ENCODE measurements at regions not wholly inside any gene's neighbourhood (a gene's known extent, or its start where the extent isn't known, plus 50 kb on each side); places are given as distances from the start of the nearest gene placed in this dataset.
"Not testable (repeated sequence)": the region's sequence is repeated elsewhere in the genome, so short reads cannot be mapped to it uniquely, and the experiment has no call there.

GRCh38 chr1:207256869-207257268 is 64.6 kb upstream of the CD55 start:
- Histone ChIP-seq H3K9me3 (ENCODE audit: low read length) (no peaks in the 10 kb centered on the region), H3K4me1 (ENCODE audit: insufficient read depth, low read length, severe bottlenecking) (no peaks in the 10 kb centered on the region), H3F3A (ENCODE audit: insufficient read depth, low read length) (no peaks in the 10 kb centered on the region), H3K27ac (ENCODE audit: low read depth, low read length, poor library complexity, severe bottlenecking) (no peak overlapping the region), H3K9ac (ENCODE audit: low read length) (no peak overlapping the region), H3K9me2 (ENCODE audit: low read depth, low read length) (no peaks in the 10 kb centered on the region), H3K4me2 (ENCODE audit: low read length) (no peak overlapping the region), H3K27me3 (ENCODE audit: insufficient read depth, low read length) (no peaks in the 10 kb centered on the region), H3K79me2 (ENCODE audit: insufficient read depth, low read length) (no peaks in the 10 kb centered on the region), H4K20me1 (ENCODE audit: insufficient read depth, low read length) (no peaks in the 10 kb centered on the region), H3K4me3 (ENCODE audit: low read depth, low read length, poor library complexity, severe bottlenecking) (no peak overlapping the region), H2AFZ (ENCODE audit: low read length) (no peak overlapping the region), H3K36me3 (ENCODE audit: insufficient read depth, low read length) (no peaks in the 10 kb centered on the region)
- TF ChIP-seq CTCF (IDR thresholded peaks at IDR 0.05; ENCODE audit: low read length) (no peak), EZH2 (IDR thresholded peaks at IDR 0.05; ENCODE audit: borderline replicate concordance, low read length) (no peak)

DNA sequence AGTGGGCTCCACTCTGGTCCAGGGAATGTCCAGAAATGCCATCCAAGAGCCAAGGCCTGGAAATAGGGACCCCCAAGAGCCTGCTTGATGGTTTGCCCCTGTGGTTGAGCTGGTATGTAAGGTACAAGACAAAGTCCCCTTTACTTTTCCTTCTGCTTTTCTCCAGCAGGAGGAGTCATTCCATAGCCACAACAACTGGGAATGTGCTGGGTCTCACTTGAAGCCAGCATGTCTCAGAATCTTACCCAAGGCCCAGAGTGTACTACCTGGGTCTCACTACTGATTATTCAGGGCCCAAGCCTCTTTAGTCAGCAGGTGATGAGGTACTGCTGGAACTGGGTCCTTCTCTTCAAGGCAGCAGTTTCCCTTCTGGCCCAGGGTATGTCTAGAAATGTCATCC is 62.1 kb upstream of the CD55 start:
- TF ChIP-seq CTCF (IDR thresholded peaks at IDR 0.05; ENCODE audit: low read length) (no peak), EZH2 (IDR thresholded peaks at IDR 0.05; ENCODE audit: borderline replicate concordance, low read length) (no peak)
- H3K4me2 ChIP-seq (ENCODE audit: low read length): no peak overlapping the region
- no peaks in the 10 kb centered on the region for H3K36me3 ChIP-seq (ENCODE audit: insufficient read depth, low read length)

GRCh38 chr1:207261971-207262370 is 59.5 kb upstream of the CD55 start:
- H3K79me2 ChIP-seq (ENCODE audit: insufficient read depth, low read length): no peaks in the 10 kb centered on the region
- no peaks in the 10 kb centered on the region for H4K20me1 ChIP-seq (ENCODE audit: insufficient read depth, low read length)
- no peaks in the 10 kb centered on the region for H3K9me3 ChIP-seq (ENCODE audit: low read length)
- H3K27ac ChIP-seq (ENCODE audit: low read depth, low read length, poor library complexity, severe bottlenecking): no peak overlapping the region
- H3K4me1 ChIP-seq (ENCODE audit: insufficient read depth, low read length, severe bottlenecking): no peaks in the 10 kb centered on the region
- no peaks in the 10 kb centered on the region for H3F3A ChIP-seq (ENCODE audit: insufficient read depth, low read length)
- H3K9me2 ChIP-seq (ENCODE audit: low read depth, low read length): no peaks in the 10 kb centered on the region
- H3K36me3 ChIP-seq (ENCODE audit: insufficient read depth, low read length): no peaks in the 10 kb centered on the region
- H3K9ac ChIP-seq (ENCODE audit: low read length): no peak overlapping the region
- H2AFZ ChIP-seq (ENCODE audit: low read length): no peak overlapping the region
- no peak overlapping the region for H3K4me2 ChIP-seq (ENCODE audit: low read length)
- TF ChIP-seq EZH2 (IDR thresholded peaks at IDR 0.05; ENCODE audit: borderline replicate concordance, low read length): no peak
- no peak for TF ChIP-seq CTCF (IDR thresholded peaks at IDR 0.05; ENCODE audit: low read length)
- H3K4me3 ChIP-seq (ENCODE audit: low read depth, low read length, poor library complexity, severe bottlenecking): no peak overlapping the region
- no peaks in the 10 kb centered on the region for H3K27me3 ChIP-seq (ENCODE audit: insufficient read depth, low read length)

More for the DNA sequence above, 62.1 kb upstream of the CD55 start:
- no peak overlapping the region for H3K9ac ChIP-seq (ENCODE audit: low read length)
- H3K27me3 ChIP-seq (ENCODE audit: insufficient read depth, low read length): no peaks in the 10 kb centered on the region
- no peak overlapping the region for H2AFZ ChIP-seq (ENCODE audit: low read length)
- no peaks in the 10 kb centered on the region for H3K9me3 ChIP-seq (ENCODE audit: low read length)
- H3F3A ChIP-seq (ENCODE audit: insufficient read depth, low read length): no peaks in the 10 kb centered on the region
- no peaks in the 10 kb centered on the region for H4K20me1 ChIP-seq (ENCODE audit: insufficient read depth, low read length)
- H3K79me2 ChIP-seq (ENCODE audit: insufficient read depth, low read length): no peaks in the 10 kb centered on the region
- H3K27ac ChIP-seq (ENCODE audit: low read depth, low read length, poor library complexity, severe bottlenecking): no peak overlapping the region
- no peaks in the 10 kb centered on the region for H3K9me2 ChIP-seq (ENCODE audit: low read depth, low read length)
- no peaks in the 10 kb centered on the region for H3K4me1 ChIP-seq (ENCODE audit: insufficient read depth, low read length, severe bottlenecking)
- no peak overlapping the region for H3K4me3 ChIP-seq (ENCODE audit: low read depth, low read length, poor library complexity, severe bottlenecking)

GRCh38 chr1:207262891-207263290 is 58.6 kb upstream of the CD55 start:
- not testable (repeated sequence) for H3K9me3 ChIP-seq (ENCODE audit: low read length); H3K4me1 ChIP-seq (ENCODE audit: insufficient read depth, low read length, severe bottlenecking); H3K4me2 ChIP-seq (ENCODE audit: low read length); H4K20me1 ChIP-seq (ENCODE audit: insufficient read depth, low read length); H3K36me3 ChIP-seq (ENCODE audit: insufficient read depth, low read length); H3K4me3 ChIP-seq (ENCODE audit: low read depth, low read length, poor library complexity, severe bottlenecking); H3K79me2 ChIP-seq (ENCODE audit: insufficient read depth, low read length); H2AFZ ChIP-seq (ENCODE audit: low read length); H3K27me3 ChIP-seq (ENCODE audit: insufficient read depth, low read length); H3K9me2 ChIP-seq (ENCODE audit: low read depth, low read length); H3K9ac ChIP-seq (ENCODE audit: low read length); H3F3A ChIP-seq (ENCODE audit: insufficient read depth, low read length); H3K27ac ChIP-seq (ENCODE audit: low read depth, low read length, poor library complexity, severe bottlenecking)

All from OCI-LY1 (cell line).